HEK293 (cell line): ENCODE measurements at regions not wholly inside any gene's neighbourhood (a gene's known extent, or its start where the extent isn't known, plus 50 kb on each side); places are given as distances from the start of the nearest gene placed in this dataset.

Experiments used
- CTCF ChIA-PET: fragments of 350-600 bp; formaldehyde crosslinking; extraction: SDS; loops from one replicate; lab custom pipeline; 2021; ENCODE audit warnings: antibody characterized with exemption; lab: Yijun Ruan, JAX
- POLR2A ChIA-PET: fragments of 300-600 bp; formaldehyde crosslinking; extraction: SDS; loops from one replicate; lab custom pipeline; 2020; ENCODE audit warnings: antibody characterized with exemption, inconsistent platforms; lab: Yijun Ruan, JAX
- H3K27ac ChIP-seq: fragments of 200-500 bp; sonication (Bioruptor generic); 2 replicates; pipeline ENCODE4 v1.5.1; 2014; ENCODE audit warnings: low read depth, low read length, control low read depth, inconsistent platforms; ENCODE audit errors: extremely low read depth
- H3K36me3 ChIP-seq, 2 experiments: fragments of 200-500 bp in 1 of 2; sonication (Bioruptor generic) in 1 of 2; 1 replicate in 1 of 2; 2 replicates in 1 of 2; pipeline ENCODE4 v1.5.1; 2014 to 2017; ENCODE audit warnings: inconsistent platforms in 2 of 2, low read length in 2 of 2; ENCODE audit not compliant: control insufficient read depth in 2 of 2, insufficient read depth in 1 of 2
- H3K4me1 ChIP-seq: fragments of 200-500 bp; sonication (Bioruptor generic); 2 replicates; pipeline ENCODE4 v1.5.1; 2014; ENCODE audit warnings: mild to moderate bottlenecking, low read length, inconsistent platforms; ENCODE audit not compliant: control insufficient read depth, insufficient read depth
- H3K4me3 ChIP-seq: 2 replicates; pipeline ENCODE4 v1.5.1; 2011; ENCODE audit warnings: low read depth, mild to moderate bottlenecking, control low read depth, low read length, moderate library complexity
- H3K9me3 ChIP-seq: fragments of 200-500 bp; sonication (Bioruptor generic); 2 replicates; pipeline ENCODE4 v1.5.1; 2014; ENCODE audit warnings: low read depth, low read length, inconsistent platforms; ENCODE audit not compliant: control insufficient read depth, insufficient read depth
- KLF9 ChIP-seq: fragments of 450-650 bp; formaldehyde crosslinking; IDR thresholded peaks from 2 replicates; pipeline ENCODE4 v1.5.1; 2016; ENCODE audit warnings: missing biosample characterization, missing genetic modification characterization, low read depth
- ZBTB1 ChIP-seq: fragments of 450-650 bp; formaldehyde crosslinking; IDR thresholded peaks from 2 replicates; pipeline ENCODE4 v1.5.1; 2016; ENCODE audit warnings: missing biosample characterization, missing genetic modification characterization
- ZBTB11 ChIP-seq: fragments of 450-650 bp; formaldehyde crosslinking; conservative IDR thresholded peaks from 2 replicates; pipeline ENCODE4 v1.5.1; 2016; ENCODE audit warnings: low read depth, missing biosample characterization, missing genetic modification characterization
- ZFP3 ChIP-seq: fragments of 450-650 bp; formaldehyde crosslinking; IDR thresholded peaks from 2 replicates; pipeline ENCODE4 v1.5.1; 2016; ENCODE audit warnings: low read depth, missing biosample characterization, missing genetic modification characterization
- ZNF391 ChIP-seq: fragments of 450-650 bp; formaldehyde crosslinking; IDR thresholded peaks from 2 replicates; pipeline ENCODE4 v1.5.1; 2016; ENCODE audit warnings: low read depth, missing biosample characterization, missing genetic modification characterization, borderline replicate concordance
- ZNF48 ChIP-seq: fragments of 450-650 bp; formaldehyde crosslinking; IDR thresholded peaks from 2 replicates; pipeline ENCODE4 v1.5.1; 2016; ENCODE audit warnings: missing biosample characterization, missing genetic modification characterization
- ZNF501 ChIP-seq: fragments of 450-650 bp; formaldehyde crosslinking; IDR thresholded peaks from 2 replicates; pipeline ENCODE4 v1.5.1; 2016; ENCODE audit warnings: missing biosample characterization, missing genetic modification characterization
- ZNF530 ChIP-seq: fragments of 450-650 bp; formaldehyde crosslinking; IDR thresholded peaks from 2 replicates; pipeline ENCODE4 v1.5.1; 2016; ENCODE audit warnings: low read depth, missing biosample characterization, missing genetic modification characterization
- ZNF623 ChIP-seq: fragments of 450-650 bp; formaldehyde crosslinking; IDR thresholded peaks from 2 replicates; pipeline ENCODE4 v1.5.1; 2016; ENCODE audit warnings: missing biosample characterization, missing genetic modification characterization
- ZNF645 ChIP-seq: fragments of 450-650 bp; formaldehyde crosslinking; IDR thresholded peaks from 2 replicates; pipeline ENCODE4; 2016; ENCODE audit warnings: missing biosample characterization, missing genetic modification characterization
- ZNF843 ChIP-seq: fragments of 450-650 bp; formaldehyde crosslinking; IDR thresholded peaks from 2 replicates; pipeline ENCODE4 v1.5.1; 2016; ENCODE audit warnings: missing biosample characterization, missing genetic modification characterization
- ZSCAN23 ChIP-seq: fragments of 450-650 bp; formaldehyde crosslinking; IDR thresholded peaks from 2 replicates; pipeline ENCODE4 v1.5.1; 2016; ENCODE audit warnings: missing biosample characterization, missing genetic modification characterization
- TF ChIP-seq, protein P1 (sequence below): fragments of 450-650 bp; formaldehyde crosslinking; IDR thresholded peaks from 2 replicates; pipeline ENCODE4 v1.5.1; 2016; ENCODE audit warnings: missing biosample characterization, missing genetic modification characterization, borderline replicate concordance
- TF ChIP-seq, protein P2 (sequence below): fragments of 450-650 bp; formaldehyde crosslinking; IDR thresholded peaks from 2 replicates; pipeline ENCODE4 v1.5.1; 2016; ENCODE audit warnings: missing biosample characterization, missing genetic modification characterization

GRCh38 chrX:16028576-16028975 is 94.8 kb upstream of the GRPR start:
- Histone ChIP-seq H3K9me3 (no peaks in the 10 kb centered on the region), H3K27ac (no peak overlapping the region), H3K36me3 (no peaks in the 10 kb centered on the region), H3K4me1 (no peaks in the 10 kb centered on the region), H3K4me3 (no peak overlapping the region)
- POLR2A ChIA-PET = no interaction called here
- CTCF ChIA-PET = no interaction called here
- TF ChIP-seq ZNF391 (tag by site-specific recombination) (no peak), KLF9 (tag by site-specific recombination) (no peak), ZNF645 (tag by site-specific recombination) (no peak), ZNF843 (no peak), ZSCAN23 (tag by site-specific recombination) (no peak), ZFP3 (tag by site-specific recombination) (no peak), ZNF623 (tag by site-specific recombination) (no peak), ZNF501 (tag by site-specific recombination) (no peak), ZBTB1 (tag by site-specific recombination) (no peak), ZBTB11 (tag by site-specific recombination) (no peak), ZNF530 (tag by site-specific recombination) (no peak), ZNF48 (tag by site-specific recombination) (no peak)
- TF ChIP-seq, protein P1, sequence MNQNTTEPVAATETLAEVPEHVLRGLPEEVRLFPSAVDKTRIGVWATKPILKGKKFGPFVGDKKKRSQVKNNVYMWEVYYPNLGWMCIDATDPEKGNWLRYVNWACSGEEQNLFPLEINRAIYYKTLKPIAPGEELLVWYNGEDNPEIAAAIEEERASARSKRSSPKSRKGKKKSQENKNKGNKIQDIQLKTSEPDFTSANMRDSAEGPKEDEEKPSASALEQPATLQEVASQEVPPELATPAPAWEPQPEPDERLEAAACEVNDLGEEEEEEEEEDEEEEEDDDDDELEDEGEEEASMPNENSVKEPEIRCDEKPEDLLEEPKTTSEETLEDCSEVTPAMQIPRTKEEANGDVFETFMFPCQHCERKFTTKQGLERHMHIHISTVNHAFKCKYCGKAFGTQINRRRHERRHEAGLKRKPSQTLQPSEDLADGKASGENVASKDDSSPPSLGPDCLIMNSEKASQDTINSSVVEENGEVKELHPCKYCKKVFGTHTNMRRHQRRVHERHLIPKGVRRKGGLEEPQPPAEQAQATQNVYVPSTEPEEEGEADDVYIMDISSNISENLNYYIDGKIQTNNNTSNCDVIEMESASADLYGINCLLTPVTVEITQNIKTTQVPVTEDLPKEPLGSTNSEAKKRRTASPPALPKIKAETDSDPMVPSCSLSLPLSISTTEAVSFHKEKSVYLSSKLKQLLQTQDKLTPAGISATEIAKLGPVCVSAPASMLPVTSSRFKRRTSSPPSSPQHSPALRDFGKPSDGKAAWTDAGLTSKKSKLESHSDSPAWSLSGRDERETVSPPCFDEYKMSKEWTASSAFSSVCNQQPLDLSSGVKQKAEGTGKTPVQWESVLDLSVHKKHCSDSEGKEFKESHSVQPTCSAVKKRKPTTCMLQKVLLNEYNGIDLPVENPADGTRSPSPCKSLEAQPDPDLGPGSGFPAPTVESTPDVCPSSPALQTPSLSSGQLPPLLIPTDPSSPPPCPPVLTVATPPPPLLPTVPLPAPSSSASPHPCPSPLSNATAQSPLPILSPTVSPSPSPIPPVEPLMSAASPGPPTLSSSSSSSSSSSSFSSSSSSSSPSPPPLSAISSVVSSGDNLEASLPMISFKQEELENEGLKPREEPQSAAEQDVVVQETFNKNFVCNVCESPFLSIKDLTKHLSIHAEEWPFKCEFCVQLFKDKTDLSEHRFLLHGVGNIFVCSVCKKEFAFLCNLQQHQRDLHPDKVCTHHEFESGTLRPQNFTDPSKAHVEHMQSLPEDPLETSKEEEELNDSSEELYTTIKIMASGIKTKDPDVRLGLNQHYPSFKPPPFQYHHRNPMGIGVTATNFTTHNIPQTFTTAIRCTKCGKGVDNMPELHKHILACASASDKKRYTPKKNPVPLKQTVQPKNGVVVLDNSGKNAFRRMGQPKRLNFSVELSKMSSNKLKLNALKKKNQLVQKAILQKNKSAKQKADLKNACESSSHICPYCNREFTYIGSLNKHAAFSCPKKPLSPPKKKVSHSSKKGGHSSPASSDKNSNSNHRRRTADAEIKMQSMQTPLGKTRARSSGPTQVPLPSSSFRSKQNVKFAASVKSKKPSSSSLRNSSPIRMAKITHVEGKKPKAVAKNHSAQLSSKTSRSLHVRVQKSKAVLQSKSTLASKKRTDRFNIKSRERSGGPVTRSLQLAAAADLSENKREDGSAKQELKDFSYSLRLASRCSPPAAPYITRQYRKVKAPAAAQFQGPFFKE = no peak
- TF ChIP-seq, protein P2, sequence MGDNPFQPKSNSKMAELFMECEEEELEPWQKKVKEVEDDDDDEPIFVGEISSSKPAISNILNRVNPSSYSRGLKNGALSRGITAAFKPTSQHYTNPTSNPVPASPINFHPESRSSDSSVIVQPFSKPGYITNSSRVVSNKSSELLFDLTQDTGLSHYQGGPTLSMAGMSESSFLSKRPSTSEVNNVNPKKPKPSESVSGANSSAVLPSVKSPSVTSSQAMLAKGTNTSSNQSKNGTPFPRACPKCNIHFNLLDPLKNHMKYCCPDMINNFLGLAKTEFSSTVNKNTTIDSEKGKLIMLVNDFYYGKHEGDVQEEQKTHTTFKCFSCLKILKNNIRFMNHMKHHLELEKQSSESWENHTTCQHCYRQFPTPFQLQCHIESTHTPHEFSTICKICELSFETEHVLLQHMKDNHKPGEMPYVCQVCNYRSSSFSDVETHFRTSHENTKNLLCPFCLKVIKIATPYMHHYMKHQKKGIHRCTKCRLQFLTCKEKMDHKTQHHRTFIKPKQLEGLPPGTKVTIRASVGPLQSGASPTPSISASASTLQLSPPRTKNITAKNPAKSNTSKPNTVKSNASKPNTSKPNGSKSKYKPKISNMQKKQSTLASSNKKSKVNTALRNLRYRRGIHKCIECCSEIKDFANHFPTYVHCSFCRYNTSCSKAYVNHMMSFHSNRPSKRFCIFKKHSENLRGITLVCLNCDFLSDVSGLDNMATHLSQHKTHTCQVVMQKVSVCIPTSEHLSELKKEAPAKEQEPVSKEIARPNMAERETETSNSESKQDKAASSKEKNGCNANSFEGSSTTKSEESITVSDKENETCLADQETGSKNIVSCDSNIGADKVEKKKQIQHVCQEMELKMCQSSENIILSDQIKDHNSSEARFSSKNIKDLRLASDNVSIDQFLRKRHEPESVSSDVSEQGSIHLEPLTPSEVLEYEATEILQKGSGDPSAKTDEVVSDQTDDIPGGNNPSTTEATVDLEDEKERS (tag by site-specific recombination) = no peak
